ENCODE measurements at regions not wholly inside any gene's neighbourhood (a gene's known extent, or its start where the extent isn't known, plus 50 kb on each side); places are given as distances from the start of the nearest gene placed in this dataset.

DNA sequence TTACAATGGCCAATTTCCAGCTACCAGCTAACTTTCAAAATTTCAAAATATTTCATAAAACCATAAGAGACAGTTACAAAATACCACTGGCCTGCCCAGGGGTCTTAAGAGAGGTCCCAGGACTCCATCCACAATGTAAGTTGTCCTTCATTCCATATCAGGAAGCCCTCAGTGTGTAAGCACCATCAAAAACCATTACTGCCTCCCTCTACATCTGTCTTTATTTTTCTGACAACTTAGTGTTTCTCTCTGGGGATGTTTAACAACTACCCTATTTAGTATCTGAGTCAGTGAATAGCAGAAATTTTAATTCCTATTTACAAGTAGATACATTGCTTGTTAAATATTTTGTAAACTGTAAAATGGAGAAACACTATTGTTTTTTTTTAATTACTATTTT is 339.3 kb upstream of the ADAMTS5 start:
- no peak for DNase-seq
- Mint-ChIP-seq H3K36me3 (ENCODE audit: low read depth) (no peaks in the 10 kb centered on the region), H3K27ac (no peak overlapping the region), H3K4me3 (no peak overlapping the region), H3K27me3 (no peaks in the 10 kb centered on the region), H3K4me1 (no peaks in the 10 kb centered on the region), H3K9me3 (peaks cover 9% of the 10 kb centered on the region)
- intact Hi-C loops (cut with micrococcal nuclease): no loop called here
- TF ChIP-seq, protein P1, sequence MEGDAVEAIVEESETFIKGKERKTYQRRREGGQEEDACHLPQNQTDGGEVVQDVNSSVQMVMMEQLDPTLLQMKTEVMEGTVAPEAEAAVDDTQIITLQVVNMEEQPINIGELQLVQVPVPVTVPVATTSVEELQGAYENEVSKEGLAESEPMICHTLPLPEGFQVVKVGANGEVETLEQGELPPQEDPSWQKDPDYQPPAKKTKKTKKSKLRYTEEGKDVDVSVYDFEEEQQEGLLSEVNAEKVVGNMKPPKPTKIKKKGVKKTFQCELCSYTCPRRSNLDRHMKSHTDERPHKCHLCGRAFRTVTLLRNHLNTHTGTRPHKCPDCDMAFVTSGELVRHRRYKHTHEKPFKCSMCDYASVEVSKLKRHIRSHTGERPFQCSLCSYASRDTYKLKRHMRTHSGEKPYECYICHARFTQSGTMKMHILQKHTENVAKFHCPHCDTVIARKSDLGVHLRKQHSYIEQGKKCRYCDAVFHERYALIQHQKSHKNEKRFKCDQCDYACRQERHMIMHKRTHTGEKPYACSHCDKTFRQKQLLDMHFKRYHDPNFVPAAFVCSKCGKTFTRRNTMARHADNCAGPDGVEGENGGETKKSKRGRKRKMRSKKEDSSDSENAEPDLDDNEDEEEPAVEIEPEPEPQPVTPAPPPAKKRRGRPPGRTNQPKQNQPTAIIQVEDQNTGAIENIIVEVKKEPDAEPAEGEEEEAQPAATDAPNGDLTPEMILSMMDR (IDR thresholded peaks at IDR 0.05): no peak
- ChIA-PET POLR2A (no interaction called here), CTCF (no interaction called here)
- no peak for ATAC-seq (ENCODE audit: low read depth)

DNA sequence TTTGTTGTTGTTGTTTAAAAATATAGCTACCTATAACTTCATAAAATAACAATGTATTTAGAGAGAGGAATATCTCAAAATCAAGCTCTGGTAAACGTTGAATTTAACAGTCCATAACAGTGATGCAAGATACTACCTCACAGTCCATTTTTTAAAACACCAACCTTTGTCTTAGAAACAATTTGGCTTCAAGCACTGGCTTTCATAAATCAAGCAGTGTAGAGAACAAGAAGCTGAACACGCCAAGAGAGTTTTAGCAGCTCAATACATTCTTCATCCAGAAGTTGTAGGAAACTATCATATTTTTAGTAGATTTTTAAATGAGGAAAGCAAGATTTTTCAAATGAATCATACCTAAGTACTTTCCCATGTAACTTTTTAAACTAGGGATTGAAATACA is 334.3 kb upstream of the ADAMTS5 start:
- Mint-ChIP-seq H3K27ac (no peak overlapping the region), H3K27me3 (no peaks in the 10 kb centered on the region), H3K4me3 (no peak overlapping the region), H3K4me1 (no peaks in the 10 kb centered on the region), H3K9me3 (peaks cover 7% of the 10 kb centered on the region), H3K36me3 (ENCODE audit: low read depth) (no peaks in the 10 kb centered on the region)
- intact Hi-C loops (cut with micrococcal nuclease): no loop called here
- DNase-seq: no peak
- no peak for ATAC-seq (ENCODE audit: low read depth)
- TF ChIP-seq, protein P1 (IDR thresholded peaks at IDR 0.05): no peak
- POLR2A ChIA-PET: no interaction called here
- CTCF ChIA-PET: no interaction called here

DNA sequence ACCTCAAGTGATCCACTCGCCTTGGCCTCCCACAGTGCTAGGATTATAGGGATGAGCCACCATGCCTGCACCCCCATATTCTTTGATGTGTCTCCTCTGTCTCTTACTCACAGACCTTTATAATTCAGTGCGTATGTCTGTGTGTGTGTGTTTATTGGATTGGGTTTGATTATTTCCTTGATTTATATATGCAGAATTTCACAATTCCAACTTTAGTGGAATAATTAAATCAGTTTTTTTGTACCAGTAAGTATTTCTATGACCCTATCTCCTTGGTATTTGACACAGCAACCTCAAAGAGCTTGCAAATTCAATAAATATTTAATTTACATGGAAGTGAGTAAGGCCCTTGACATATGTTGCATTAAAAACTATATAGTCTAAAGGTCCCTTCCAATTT is 333.9 kb upstream of the ADAMTS5 start:
- intact Hi-C loops (cut with micrococcal nuclease): no loop called here
- H3K27me3 Mint-ChIP-seq: no peaks in the 10 kb centered on the region
- H3K4me1 Mint-ChIP-seq: no peaks in the 10 kb centered on the region
- H3K36me3 Mint-ChIP-seq (ENCODE audit: low read depth): no peaks in the 10 kb centered on the region
- POLR2A ChIA-PET: no interaction called here
- no peak for DNase-seq
- CTCF ChIA-PET: no interaction called here
- no peak overlapping the region for H3K4me3 Mint-ChIP-seq
- ATAC-seq (ENCODE audit: low read depth): no peak
- peaks cover 9% of the 10 kb centered on the region for H3K9me3 Mint-ChIP-seq
- H3K27ac Mint-ChIP-seq: no peak overlapping the region
- TF ChIP-seq, protein P1 (IDR thresholded peaks at IDR 0.05): no peak

DNA sequence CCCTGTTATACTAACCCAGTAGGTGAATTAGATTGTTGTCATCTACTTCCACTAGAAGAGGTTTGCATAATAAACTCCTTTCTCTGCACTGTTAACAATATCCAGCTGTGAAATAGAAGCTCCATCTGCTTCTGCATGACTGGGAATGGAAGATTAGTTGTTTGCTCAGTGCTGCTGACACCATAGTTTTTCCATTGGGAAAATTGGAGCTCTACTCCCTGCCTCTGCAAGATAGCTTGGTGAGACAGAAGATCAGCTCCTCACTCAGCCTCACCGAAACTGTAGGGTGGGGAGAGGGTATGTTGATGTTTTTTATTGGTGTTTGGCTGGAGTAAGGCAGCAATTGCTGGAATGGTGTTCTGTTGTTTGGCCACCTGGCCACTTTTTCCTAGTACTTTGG is 331.6 kb upstream of the ADAMTS5 start:
- Mint-ChIP-seq H3K4me1 (no peaks in the 10 kb centered on the region), H3K9me3 (peaks cover 15% of the 10 kb centered on the region), H3K4me3 (no peak overlapping the region), H3K27me3 (no peaks in the 10 kb centered on the region), H3K36me3 (ENCODE audit: low read depth) (no peaks in the 10 kb centered on the region), H3K27ac (no peak overlapping the region)
- POLR2A ChIA-PET: no interaction called here
- CTCF ChIA-PET: no interaction called here
- intact Hi-C loops (cut with micrococcal nuclease): no loop called here
- DNase-seq: no peak
- ATAC-seq (ENCODE audit: low read depth): no peak
- TF ChIP-seq, protein P1 (IDR thresholded peaks at IDR 0.05): no peak

DNA sequence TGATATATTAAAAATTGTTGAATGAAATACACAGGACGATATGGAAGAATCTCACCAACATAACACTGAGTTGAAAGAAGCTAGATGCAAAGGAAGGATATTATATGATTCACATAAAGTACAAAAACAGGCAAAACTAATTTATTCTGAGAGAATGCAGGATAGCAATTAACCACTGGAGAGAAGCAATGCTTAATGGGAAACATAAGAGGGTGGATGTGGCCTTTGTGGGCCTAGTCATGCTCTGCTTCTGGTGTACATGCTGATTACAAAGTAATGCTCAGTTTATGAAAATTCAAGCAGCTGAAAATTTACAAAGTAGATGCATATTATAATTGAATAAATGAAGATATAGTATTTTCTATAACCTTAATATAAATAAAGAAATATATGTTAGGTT is 326.4 kb upstream of the ADAMTS5 start:
- Mint-ChIP-seq H3K36me3 (ENCODE audit: low read depth) (no peaks in the 10 kb centered on the region), H3K9me3 (peaks cover 12% of the 10 kb centered on the region), H3K27ac (no peak overlapping the region), H3K4me3 (no peak overlapping the region), H3K27me3 (no peaks in the 10 kb centered on the region), H3K4me1 (no peaks in the 10 kb centered on the region)
- DNase-seq (no peak), ATAC-seq (ENCODE audit: low read depth) (no peak)
- CTCF ChIA-PET: no interaction called here
- intact Hi-C loops (cut with micrococcal nuclease): no loop called here
- TF ChIP-seq, protein P1 (IDR thresholded peaks at IDR 0.05): no peak
- POLR2A ChIA-PET: no interaction called here

Data from activated B cell treated with CpG ODN at 0.5 μM for 24 hours (primary cell).